ENCODE measurements at regions not wholly inside any gene's neighbourhood (a gene's known extent, or its start where the extent isn't known, plus 50 kb on each side); places are given as distances from the start of the nearest gene placed in this dataset.

- no peak for DNase-seq (ENCODE audit: insufficient read length, low spot score, missing footprints)
- no peaks in the 10 kb centered on the region for H3K27me3 ChIP-seq (ENCODE audit: insufficient read depth, low read length)
- H3K4me2 ChIP-seq (ENCODE audit: insufficient read depth, low read length): no peak overlapping the region
- no peaks in the 10 kb centered on the region for H3K79me2 ChIP-seq (ENCODE audit: insufficient read depth, low read length)
- no peaks in the 10 kb centered on the region for H3K4me1 ChIP-seq (ENCODE audit: insufficient read depth, low read length)
- H3K4me3 ChIP-seq (ENCODE audit: insufficient read depth, low read length): no peak overlapping the region
- no peaks in the 10 kb centered on the region for H3K36me3 ChIP-seq (ENCODE audit: insufficient read depth, low read length)
- no peaks in the 10 kb centered on the region for H3K9me3 ChIP-seq (ENCODE audit: low read depth, low read length)
- H3K27ac ChIP-seq (ENCODE audit: low read depth, low read length): no peak overlapping the region
- no peak overlapping the region for H2AFZ ChIP-seq (ENCODE audit: low read length)
- H4K20me1 ChIP-seq (ENCODE audit: insufficient read depth, low read length): no peaks in the 10 kb centered on the region
- TF ChIP-seq CTCF (IDR thresholded peaks at IDR 0.05; ENCODE audit: extremely low read depth, low read depth, low read length): no peak
Measured at GRCh38 chr4:187780070-187780469, 215.5 kb upstream of the ZFP42 start.

- H4K20me1 ChIP-seq (ENCODE audit: insufficient read depth, low read length): no peaks in the 10 kb centered on the region
- H3K4me3 ChIP-seq (ENCODE audit: insufficient read depth, low read length): no peak overlapping the region
- no peaks in the 10 kb centered on the region for H3K36me3 ChIP-seq (ENCODE audit: insufficient read depth, low read length)
- H2AFZ ChIP-seq (ENCODE audit: low read length): peak overlapping the region; percentile 29
- no peak overlapping the region for H3K4me2 ChIP-seq (ENCODE audit: insufficient read depth, low read length)
- H3K79me2 ChIP-seq (ENCODE audit: insufficient read depth, low read length): no peaks in the 10 kb centered on the region
- no peak for DNase-seq (ENCODE audit: insufficient read length, low spot score, missing footprints)
- no peaks in the 10 kb centered on the region for H3K9me3 ChIP-seq (ENCODE audit: low read depth, low read length)
- no peak for TF ChIP-seq CTCF (IDR thresholded peaks at IDR 0.05; ENCODE audit: extremely low read depth, low read depth, low read length)
- H3K27me3 ChIP-seq (ENCODE audit: insufficient read depth, low read length): no peaks in the 10 kb centered on the region
- H3K27ac ChIP-seq (ENCODE audit: low read depth, low read length): no peak overlapping the region
- no peaks in the 10 kb centered on the region for H3K4me1 ChIP-seq (ENCODE audit: insufficient read depth, low read length)
Measured at GRCh38 chr4:187782286-187782824, 213.2 kb upstream of the ZFP42 start.

GRCh38 chr4:187786190-187786589 lies 209.4 kb upstream of the ZFP42 start:
- H3K4me2 ChIP-seq (ENCODE audit: insufficient read depth, low read length): no peak overlapping the region
- H3K9me3 ChIP-seq (ENCODE audit: low read depth, low read length): no peaks in the 10 kb centered on the region
- no peaks in the 10 kb centered on the region for H3K4me1 ChIP-seq (ENCODE audit: insufficient read depth, low read length)
- no peak overlapping the region for H2AFZ ChIP-seq (ENCODE audit: low read length)
- no peak for DNase-seq (ENCODE audit: insufficient read length, low spot score, missing footprints)
- H3K27ac ChIP-seq (ENCODE audit: low read depth, low read length): no peak overlapping the region
- no peak for TF ChIP-seq CTCF (IDR thresholded peaks at IDR 0.05; ENCODE audit: extremely low read depth, low read depth, low read length)
- no peaks in the 10 kb centered on the region for H4K20me1 ChIP-seq (ENCODE audit: insufficient read depth, low read length)
- no peaks in the 10 kb centered on the region for H3K36me3 ChIP-seq (ENCODE audit: insufficient read depth, low read length)
- no peak overlapping the region for H3K4me3 ChIP-seq (ENCODE audit: insufficient read depth, low read length)
- H3K27me3 ChIP-seq (ENCODE audit: insufficient read depth, low read length): no peaks in the 10 kb centered on the region
- H3K79me2 ChIP-seq (ENCODE audit: insufficient read depth, low read length): no peaks in the 10 kb centered on the region

GRCh38 chr4:187789078-187789477 lies 206.5 kb upstream of the ZFP42 start:
- no peak for TF ChIP-seq CTCF (IDR thresholded peaks at IDR 0.05; ENCODE audit: extremely low read depth, low read depth, low read length)
- Histone ChIP-seq H3K79me2 (ENCODE audit: insufficient read depth, low read length) (no peaks in the 10 kb centered on the region), H3K4me2 (ENCODE audit: insufficient read depth, low read length) (no peak overlapping the region), H3K36me3 (ENCODE audit: insufficient read depth, low read length) (no peaks in the 10 kb centered on the region), H3K4me3 (ENCODE audit: insufficient read depth, low read length) (no peak overlapping the region), H2AFZ (ENCODE audit: low read length) (no peak overlapping the region), H3K27me3 (ENCODE audit: insufficient read depth, low read length) (no peaks in the 10 kb centered on the region), H3K4me1 (ENCODE audit: insufficient read depth, low read length) (no peaks in the 10 kb centered on the region), H3K9me3 (ENCODE audit: low read depth, low read length) (no peaks in the 10 kb centered on the region), H3K27ac (ENCODE audit: low read depth, low read length) (no peak overlapping the region), H4K20me1 (ENCODE audit: insufficient read depth, low read length) (no peaks in the 10 kb centered on the region)
- DNase-seq (ENCODE audit: insufficient read length, low spot score, missing footprints): no peak
